Activated CD8-positive, alpha-beta T cell treated with anti-CD3 and anti-CD28 coated beads for 36 hours (primary cell): ENCODE measurements at regions not wholly inside any gene's neighbourhood (a gene's known extent, or its start where the extent isn't known, plus 50 kb on each side); places are given as distances from the start of the nearest gene placed in this dataset.

Source experiments
- ATAC-seq: fragments of 200-7000 bp; cut with Tn5 transposase; one replicate; pipeline ENCODE4 v1.10.0; 2021; ENCODE audit warnings: mild to moderate bottlenecking, moderate library complexity
- CTCF ChIA-PET: fragments of 350-600 bp; sonication (Branson Sonifier 250); formaldehyde crosslinking; loops from one replicate; lab custom pipeline; 2021; ENCODE audit warnings: antibody characterized with exemption; lab: Charles Lee
- POLR2A ChIA-PET: fragments of 350-600 bp; sonication (Branson Sonifier 250); formaldehyde crosslinking; loops from one replicate; lab custom pipeline; 2021; ENCODE audit warnings: antibody characterized with exemption; lab: Charles Lee
- DNase-seq: peaks from one replicate; pipeline ENCODE4 v3.0.0-alpha.2; 2020
- H3K27ac Mint-ChIP-seq: one replicate; pipeline ENCODE4 v1.8.0; 2021; ENCODE audit warnings: mild to moderate bottlenecking, mixed read lengths
- H3K27me3 Mint-ChIP-seq: one replicate; pipeline ENCODE4 v1.8.0; 2021; ENCODE audit warnings: mixed read lengths
- H3K36me3 Mint-ChIP-seq: one replicate; pipeline ENCODE4 v1.8.0; 2021; ENCODE audit warnings: low read depth, mixed read lengths
- H3K4me1 Mint-ChIP-seq: one replicate; pipeline ENCODE4 v1.8.0; 2021; ENCODE audit warnings: low read depth, mixed read lengths
- H3K4me3 Mint-ChIP-seq: one replicate; pipeline ENCODE4 v1.8.0; 2021; ENCODE audit warnings: mild to moderate bottlenecking, moderate library complexity, mixed read lengths
- H3K9me3 Mint-ChIP-seq: one replicate; pipeline ENCODE4 v1.8.0; 2021; ENCODE audit warnings: mixed read lengths
- intact Hi-C: fragments of 100-400 bp; cut with micrococcal nuclease; formaldehyde crosslinking; loops from one replicate; pipeline ENCODE4 v1.10.0; 2022
- TF ChIP-seq, protein P1 (sequence below): fragments of 200-600 bp; IDR thresholded peaks from one replicate; pipeline ENCODE4 v1.8.0; 2022; ENCODE audit warnings: antibody characterized with exemption, mild to moderate bottlenecking

DNA sequence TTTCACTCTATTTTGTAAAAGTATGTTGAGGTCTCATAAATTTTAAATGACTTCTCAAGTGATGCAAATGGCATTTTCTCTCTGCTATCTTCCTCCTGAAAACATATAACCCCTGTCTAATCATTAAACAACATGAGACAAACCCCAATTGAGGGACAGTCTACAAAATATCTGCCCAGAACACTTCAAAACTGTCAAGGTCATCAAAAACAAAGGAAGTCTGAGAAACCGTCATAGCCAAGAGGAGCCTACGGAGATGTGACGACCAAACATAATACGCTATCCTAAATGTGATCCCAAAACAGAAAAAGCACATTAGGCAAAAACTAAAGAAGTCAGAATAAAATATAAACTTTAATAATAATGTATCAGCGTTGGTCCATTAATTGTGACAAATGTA lies 282.3 kb upstream of the SEMA3C start:
- ChIA-PET POLR2A (no interaction called here), CTCF (no interaction called here)
- intact Hi-C loops, result no loop called here
- Mint-ChIP-seq H3K4me3 (no peak overlapping the region), H3K4me1 (no peaks in the 10 kb centered on the region), H3K27ac (no peak overlapping the region), H3K9me3 (no peaks in the 10 kb centered on the region), H3K36me3 (no peaks in the 10 kb centered on the region), H3K27me3 (no peaks in the 10 kb centered on the region)
- ATAC-seq (no peak), DNase-seq (no peak)
- TF ChIP-seq, protein P1, sequence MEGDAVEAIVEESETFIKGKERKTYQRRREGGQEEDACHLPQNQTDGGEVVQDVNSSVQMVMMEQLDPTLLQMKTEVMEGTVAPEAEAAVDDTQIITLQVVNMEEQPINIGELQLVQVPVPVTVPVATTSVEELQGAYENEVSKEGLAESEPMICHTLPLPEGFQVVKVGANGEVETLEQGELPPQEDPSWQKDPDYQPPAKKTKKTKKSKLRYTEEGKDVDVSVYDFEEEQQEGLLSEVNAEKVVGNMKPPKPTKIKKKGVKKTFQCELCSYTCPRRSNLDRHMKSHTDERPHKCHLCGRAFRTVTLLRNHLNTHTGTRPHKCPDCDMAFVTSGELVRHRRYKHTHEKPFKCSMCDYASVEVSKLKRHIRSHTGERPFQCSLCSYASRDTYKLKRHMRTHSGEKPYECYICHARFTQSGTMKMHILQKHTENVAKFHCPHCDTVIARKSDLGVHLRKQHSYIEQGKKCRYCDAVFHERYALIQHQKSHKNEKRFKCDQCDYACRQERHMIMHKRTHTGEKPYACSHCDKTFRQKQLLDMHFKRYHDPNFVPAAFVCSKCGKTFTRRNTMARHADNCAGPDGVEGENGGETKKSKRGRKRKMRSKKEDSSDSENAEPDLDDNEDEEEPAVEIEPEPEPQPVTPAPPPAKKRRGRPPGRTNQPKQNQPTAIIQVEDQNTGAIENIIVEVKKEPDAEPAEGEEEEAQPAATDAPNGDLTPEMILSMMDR, result no peak

DNA sequence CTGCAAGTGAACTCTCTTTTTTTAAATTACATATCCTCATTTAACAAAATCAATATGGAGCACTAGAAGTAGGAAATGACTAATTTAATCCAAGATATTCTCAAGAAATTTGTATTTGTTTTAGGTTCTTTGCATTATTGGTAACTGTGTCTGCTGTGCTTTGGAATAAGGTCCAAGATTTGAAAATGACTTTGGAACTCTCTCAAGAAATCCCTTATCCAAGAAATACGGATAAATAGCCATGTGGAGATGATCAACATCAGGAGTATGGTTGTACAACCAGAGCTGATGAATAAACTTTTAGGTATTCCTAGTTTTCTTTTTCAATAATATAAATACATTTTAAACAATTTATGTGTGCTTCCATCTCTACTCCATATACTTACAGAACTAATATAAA lies 279.9 kb upstream of the SEMA3C start:
- Mint-ChIP-seq H3K27ac (no peak overlapping the region), H3K4me3 (no peak overlapping the region), H3K9me3 (no peaks in the 10 kb centered on the region), H3K4me1 (no peaks in the 10 kb centered on the region), H3K27me3 (no peaks in the 10 kb centered on the region), H3K36me3 (no peaks in the 10 kb centered on the region)
- intact Hi-C loops, result no loop called here
- no peak for DNase-seq
- TF ChIP-seq, protein P1, result no peak
- POLR2A ChIA-PET, result no interaction called here
- CTCF ChIA-PET, result no interaction called here
- ATAC-seq, result no peak

DNA sequence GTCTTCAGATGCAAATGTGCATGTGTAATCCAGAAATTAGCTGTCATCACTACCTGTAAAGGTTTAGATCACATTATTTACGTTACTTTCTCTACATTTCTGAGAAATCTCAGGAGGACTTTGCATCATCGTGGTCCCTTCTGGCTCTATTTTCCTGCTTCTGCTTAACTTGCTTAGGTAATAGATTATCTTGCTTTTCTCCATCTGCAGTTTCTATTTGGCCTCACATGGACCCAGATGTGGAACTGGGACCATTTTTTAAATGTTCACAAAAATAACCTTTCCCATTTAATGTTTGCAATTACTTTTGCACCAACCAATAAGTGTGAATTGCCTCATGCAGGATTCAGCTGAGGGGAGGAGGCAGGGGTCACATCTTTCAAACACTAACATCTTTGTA lies 278.4 kb upstream of the SEMA3C start:
- H3K27ac Mint-ChIP-seq, result no peak overlapping the region
- CTCF ChIA-PET, result no interaction called here
- H3K4me1 Mint-ChIP-seq, result no peaks in the 10 kb centered on the region
- intact Hi-C loops, result no loop called here
- no peaks in the 10 kb centered on the region for H3K27me3 Mint-ChIP-seq
- H3K4me3 Mint-ChIP-seq, result no peak overlapping the region
- ATAC-seq (no peak), DNase-seq (no peak)
- no peaks in the 10 kb centered on the region for H3K36me3 Mint-ChIP-seq
- H3K9me3 Mint-ChIP-seq, result no peaks in the 10 kb centered on the region
- TF ChIP-seq, protein P1, result no peak
- POLR2A ChIA-PET, result no interaction called here

DNA sequence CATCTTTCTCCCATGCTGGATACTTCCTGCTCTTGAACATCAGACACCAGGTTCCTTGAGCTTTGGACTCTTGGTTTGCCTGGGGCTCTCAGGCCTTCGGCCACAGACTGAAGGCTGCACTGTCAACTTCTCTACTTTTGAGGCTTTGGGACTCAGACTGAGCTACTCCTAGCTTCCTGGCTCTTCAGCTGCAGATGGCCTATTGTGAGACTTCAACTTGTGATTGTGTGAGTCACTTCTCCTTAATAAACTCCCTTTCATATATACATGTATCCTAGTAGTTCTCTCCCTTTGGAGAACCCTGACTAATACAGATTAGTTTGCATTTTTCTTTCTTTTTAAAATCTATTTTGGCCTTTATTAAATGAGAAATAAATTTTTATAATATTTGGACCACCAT lies 276.2 kb upstream of the SEMA3C start:
- DNase-seq (no peak), ATAC-seq (no peak)
- TF ChIP-seq, protein P1, result no peak
- no peaks in the 10 kb centered on the region for H3K36me3 Mint-ChIP-seq
- no peaks in the 10 kb centered on the region for H3K27me3 Mint-ChIP-seq
- ChIA-PET CTCF (no interaction called here), POLR2A (no interaction called here)
- no peaks in the 10 kb centered on the region for H3K9me3 Mint-ChIP-seq
- no peaks in the 10 kb centered on the region for H3K4me1 Mint-ChIP-seq
- intact Hi-C loops, result no loop called here
- H3K4me3 Mint-ChIP-seq, result no peak overlapping the region
- H3K27ac Mint-ChIP-seq, result no peak overlapping the region

DNA sequence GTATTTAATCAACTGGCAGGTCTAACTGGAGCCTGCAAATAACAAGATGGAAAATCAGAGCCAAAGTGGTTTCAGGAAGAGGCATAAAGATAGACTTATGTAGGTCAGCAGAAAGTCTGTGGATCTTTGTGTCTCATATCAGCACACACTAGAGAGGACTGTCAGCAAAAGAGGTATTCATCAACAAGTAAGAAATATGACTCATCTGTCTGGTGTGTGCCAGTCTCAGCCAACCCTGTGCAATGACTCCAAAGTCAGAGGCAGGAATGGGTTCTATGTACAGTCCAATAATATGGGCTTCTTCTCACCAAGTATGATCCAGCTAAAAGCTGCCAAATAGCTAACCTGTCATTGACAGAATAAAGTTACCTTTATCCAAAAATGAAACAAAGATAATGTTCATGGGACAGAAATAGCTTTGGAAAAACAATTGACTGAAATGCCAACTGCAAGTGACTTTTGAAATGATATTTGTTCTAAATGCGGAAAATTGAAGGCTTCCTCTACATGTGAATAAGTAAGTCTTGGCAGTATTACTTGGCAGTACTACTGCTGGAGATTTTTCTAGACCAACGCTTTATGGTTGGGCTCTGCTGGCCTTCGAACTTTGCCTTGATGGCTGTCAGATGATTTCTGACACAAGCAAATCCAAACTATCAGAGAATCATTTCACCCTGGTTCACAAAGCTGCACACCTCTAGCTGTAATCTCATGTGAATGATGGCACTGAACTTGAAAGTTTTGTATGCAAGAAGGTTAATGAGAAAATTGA lies 272.3 kb upstream of the SEMA3C start:
- ATAC-seq (no peak), DNase-seq (no peak)
- no peaks in the 10 kb centered on the region for H3K36me3 Mint-ChIP-seq
- no peak overlapping the region for H3K27ac Mint-ChIP-seq
- POLR2A ChIA-PET, result no interaction called here
- H3K9me3 Mint-ChIP-seq, result no peaks in the 10 kb centered on the region
- intact Hi-C loops, result no loop called here
- H3K4me3 Mint-ChIP-seq, result no peak overlapping the region
- H3K27me3 Mint-ChIP-seq, result no peaks in the 10 kb centered on the region
- TF ChIP-seq, protein P1, result no peak
- CTCF ChIA-PET, result interaction anchor here (1.0 kb wide), 1 partner anchor 15 kb away, joined by 3 read pairs; no protein-coding TSS in a partner anchor
- no peaks in the 10 kb centered on the region for H3K4me1 Mint-ChIP-seq
